HepG2 (cell line): ENCODE measurements at regions not wholly inside any gene's neighbourhood (a gene's known extent, or its start where the extent isn't known, plus 50 kb on each side); places are given as distances from the start of the nearest gene placed in this dataset.

Source experiments
- ATAC-seq: fragments of 200-7000 bp; cut with Tn5 transposase; 3 replicates; pipeline ENCODE4 v1.9.1; 2020; ENCODE audit warnings: mild to moderate bottlenecking, moderate library complexity
- BruUV-seq: library from RNA; stranded (reverse); fragments of 400-500 nt; replicated peaks from 2 replicates; lab custom pipeline; 2021; lab: Mats Ljungman, UMichigan
- CTCF ChIA-PET: fragments of 300-600 bp; formaldehyde crosslinking; extraction: SDS; loops from one replicate; lab custom pipeline; 2021; ENCODE audit warnings: low total read pairs, inconsistent platforms, low intra/inter-chr PET ratio; lab: Yijun Ruan, JAX
- POLR2A ChIA-PET: fragments of 350-600 bp; sonication (Branson Sonifier 250); formaldehyde crosslinking; loops from one replicate; lab custom pipeline; 2020; ENCODE audit warnings: antibody characterized with exemption, inconsistent platforms; lab: Yijun Ruan, JAX
- DNase-seq: peaks from one replicate; pipeline ENCODE4 v3.0.0-alpha.2; 2015; ENCODE audit warnings: low spot score
- FAIRE-seq: peaks from 3 replicates; lab custom pipeline; 2011; peaks lifted over from hg19 to GRCh38; lab: Jason Lieb, UNC
- H2AFZ ChIP-seq: one replicate; pipeline ENCODE4 v1.6.1; 2011; ENCODE audit warnings: low read length, inconsistent platforms
- H3K27ac ChIP-seq: fragments of 300-600 bp; 3 replicates; pipeline ENCODE4 v1.8.0; 2011; ENCODE audit warnings: mixed run types, mild to moderate bottlenecking, mixed read lengths, low read length, inconsistent platforms; ENCODE audit not compliant: insufficient read depth; ENCODE audit errors: extremely low read length
- H3K27me3 ChIP-seq, 2 experiments: fragments of 200-600 bp in 1 of 2; 2 replicates in 1 of 2; 3 replicates in 1 of 2; pipeline versions ENCODE4 v1.6.0 to v1.8.0; 2011; ENCODE audit warnings: low read length in 2 of 2, mild to moderate bottlenecking in 2 of 2, moderate library complexity in 2 of 2, inconsistent platforms in 1 of 2; ENCODE audit not compliant: insufficient read depth in 2 of 2, control insufficient read depth in 1 of 2
- H3K36me3 ChIP-seq, 2 experiments: fragments of 200-600 bp in 1 of 2; replicated peaks in 1 of 2; 2 replicates in 1 of 2; 3 replicates in 1 of 2; pipeline versions ENCODE4 v1.5.1 to v1.8.0; 2011; ENCODE audit warnings: low read length in 2 of 2, inconsistent platforms in 1 of 2; ENCODE audit not compliant: insufficient read depth in 2 of 2, control insufficient read depth in 1 of 2
- H3K4me1 ChIP-seq: 2 replicates; pipeline ENCODE4 v1.5.1; 2012; ENCODE audit warnings: low read length, inconsistent platforms; ENCODE audit not compliant: insufficient read depth
- H3K4me2 ChIP-seq: 2 replicates; pipeline ENCODE4 v1.6.0; 2011; ENCODE audit warnings: low read depth, low read length, inconsistent platforms
- H3K4me3 ChIP-seq, 3 experiments: fragments of 200-600 bp in 1 of 3; sonication (generic), shearing (Covaris generic) in 1 of 3; replicated peaks in 1 of 3; 2 replicates each; pipeline ENCODE4 v1.5.1; 2011 to 2016; ENCODE audit warnings: low read length in 3 of 3, inconsistent platforms in 2 of 3, low read depth in 2 of 3, mild to moderate bottlenecking in 2 of 3, control low read depth in 1 of 3, mixed read lengths in 1 of 3; ENCODE audit not compliant: insufficient read depth in 1 of 3
- H3K79me2 ChIP-seq: one replicate; pipeline ENCODE4 v1.6.1; 2011; ENCODE audit warnings: low read length, inconsistent platforms; ENCODE audit not compliant: insufficient read depth
- H3K9ac ChIP-seq: 2 replicates; pipeline ENCODE4 v1.6.0; 2011; ENCODE audit warnings: mild to moderate bottlenecking, low read depth, low read length, inconsistent platforms; ENCODE audit not compliant: insufficient read depth
- H3K9me3 ChIP-seq: 2 replicates; pipeline ENCODE4 v1.5.1; 2012; ENCODE audit warnings: mild to moderate bottlenecking, low read length
- H4K20me1 ChIP-seq: 2 replicates; pipeline ENCODE4 v1.6.0; 2011; ENCODE audit warnings: inconsistent platforms, mild to moderate bottlenecking, low read length, moderate library complexity; ENCODE audit not compliant: insufficient read depth
- DDIT3 ChIP-seq: sonication (generic); formaldehyde crosslinking; IDR thresholded peaks from 2 replicates; pipeline ENCODE4 v1.4.0; 2020; ENCODE audit warnings: mild to moderate bottlenecking, missing genetic modification reagents
- DMAP1 ChIP-seq: IDR thresholded peaks from 2 replicates; pipeline ENCODE4 v1.6.1; 2016
- EP300 ChIP-seq, 3 experiments: sonication (generic) in 1 of 3; formaldehyde crosslinking in 1 of 3; IDR thresholded peaks; 2 replicates each; pipeline versions ENCODE4 v1.5.1 to v1.6.1; 2011 to 2020; ENCODE audit warnings: low read depth in 2 of 3, low read length in 2 of 3, borderline replicate concordance in 1 of 3, improper control_type of control experiment in 1 of 3, mild to moderate bottlenecking in 1 of 3, missing genetic modification reagents in 1 of 3, moderate library complexity in 1 of 3
- FOXC1 ChIP-seq: sonication (generic); formaldehyde crosslinking; IDR thresholded peaks from 2 replicates; pipeline ENCODE4 v1.8.0; 2022; ENCODE audit warnings: mild to moderate bottlenecking, missing genetic modification reagents, borderline replicate concordance
- JUNB ChIP-seq: sonication (generic); formaldehyde crosslinking; IDR thresholded peaks from 2 replicates; pipeline ENCODE4 v1.8.0; 2022; ENCODE audit warnings: missing genetic modification reagents, mild to moderate bottlenecking, borderline replicate concordance
- MXD3 ChIP-seq: IDR thresholded peaks from 2 replicates; pipeline ENCODE4 v1.6.1; 2016; ENCODE audit warnings: mild to moderate bottlenecking, missing biosample characterization, missing genetic modification reagents
- SIN3A ChIP-seq: IDR thresholded peaks from 2 replicates; pipeline ENCODE4 v1.6.1; 2011; ENCODE audit warnings: low read depth, mild to moderate bottlenecking, control low read depth, low read length, borderline replicate concordance
- TGIF2 ChIP-seq: IDR thresholded peaks from 2 replicates; pipeline ENCODE4 v1.6.1; 2016; ENCODE audit warnings: control low read depth, missing compliant biosample characterization
- XBP1 ChIP-seq: sonication (generic); formaldehyde crosslinking; IDR thresholded peaks from 2 replicates; pipeline ENCODE4 v1.5.0; 2020; ENCODE audit warnings: missing genetic modification reagents
- ZBTB26 ChIP-seq: IDR thresholded peaks from 2 replicates; pipeline ENCODE4 v1.6.1; 2016; ENCODE audit warnings: missing compliant biosample characterization, missing genetic modification reagents, borderline replicate concordance
- WGBS: methylation state at CpG from one replicate; pipeline ENCODE4 v1.1.6; 2017; ENCODE audit warnings: low lambda C conversion rate; 5-methylcytosine and 5-hydroxymethylcytosine counted together
- in situ Hi-C: cut with HindIII; loops from 2 replicates; pipeline ENCODE4 v1.10.0; 2017; ENCODE audit warnings: low pct_unique_long_range_greater_than_20kb; ENCODE audit not compliant: extremely low pct_ligation_motif_present
- intact Hi-C: fragments of 100-400 bp; cut with micrococcal nuclease; formaldehyde crosslinking; loops from one replicate; pipeline ENCODE4 v1.10.0; 2022; ENCODE audit not compliant: unreplicated experiment

- TF ChIP-seq ZBTB26 (CRISPR knock-in tag) (no peak), MXD3 (CRISPR knock-in tag) (no peak), EP300 (IDR thresholded peaks at IDR 0.05; ENCODE audit: low read depth in 2 of 2, low read length in 2 of 2) (no peak), EP300 (CRISPR knock-in tag; IDR thresholded peaks at IDR 0.05; ENCODE audit: borderline replicate concordance) (no peak), XBP1 (no peak)
Measured at GRCh38 chr5:17381932-17382331, 116.1 kb upstream of the TAF11L2 start (continued).

GRCh38 chr5:17383526-17383925 lies 114.5 kb upstream of the TAF11L2 start:
- DNase-seq (no peak), FAIRE-seq (no peak), ATAC-seq (no peak)
- no peaks in the 10 kb centered on the region for H3K4me1 ChIP-seq
- H3K36me3 ChIP-seq = no peaks in the 10 kb centered on the region
- H3K79me2 ChIP-seq = no peaks in the 10 kb centered on the region
- no peak overlapping the region for H3K4me2 ChIP-seq
- no peak overlapping the region for H2AFZ ChIP-seq
- CTCF ChIA-PET = no interaction called here
- no peaks in the 10 kb centered on the region for H3K9me3 ChIP-seq
- no peak overlapping the region for H3K27ac ChIP-seq
- no peaks in the 10 kb centered on the region for H4K20me1 ChIP-seq
- no peak overlapping the region for H3K4me3 ChIP-seq
- 0% methylated on average over 3 of the region's 3 CpGs for WGBS
- intact Hi-C loops = no loop called here
- no peak overlapping the region for H3K9ac ChIP-seq
- in situ Hi-C loops = no loop called here
- TF ChIP-seq DMAP1 = no peak
- TF ChIP-seq FOXC1 (CRISPR knock-in tag) = no peak
- no peak for TF ChIP-seq TGIF2
- TF ChIP-seq JUNB (CRISPR knock-in tag) = no peak
- no peak for TF ChIP-seq SIN3A
- TF ChIP-seq DDIT3 (CRISPR knock-in tag) = no peak
- no TSS peak for BruUV-seq
- H3K27me3 ChIP-seq = no peaks in the 10 kb centered on the region
- POLR2A ChIA-PET = no interaction called here
